Cardiac fibroblast (primary cell): ENCODE measurements at regions not wholly inside any gene's neighbourhood (a gene's known extent, or its start where the extent isn't known, plus 50 kb on each side); places are given as distances from the start of the nearest gene placed in this dataset.

Source experiments
- DNase-seq, 2 donors: peaks; one replicate each; pipeline versions ENCODE4 v3.0.0 to v3.0.0-alpha.2; 2010; ENCODE audit warnings: low read depth in 2 of 2
- H3K4me3 ChIP-seq, 2 donors: replicated peaks in 1 of 2; 1 replicate in 1 of 2; 2 replicates in 1 of 2; pipeline ENCODE4 v1.5.1; 2011; ENCODE audit warnings: low read depth in 2 of 2, low read length in 2 of 2, mild to moderate bottlenecking in 2 of 2, moderate library complexity in 1 of 2
- CTCF ChIP-seq: IDR thresholded peaks from one replicate; pipeline ENCODE4 v1.5.1; 2011; ENCODE audit warnings: low read depth, mild to moderate bottlenecking, low read length, inconsistent platforms

GRCh38 chr6:139431602-139431956, 57.1 kb upstream of the CITED2 start:
- TF ChIP-seq CTCF, result no peak
- no peak overlapping the region for H3K4me3 ChIP-seq
- no peak for DNase-seq

GRCh38 chr6:139430899-139431601, 56.6 kb upstream of the CITED2 start:
- TF ChIP-seq CTCF, result no peak
- DNase-seq, result peak in 1 of 2 donors; percentile 23
- no peak overlapping the region for H3K4me3 ChIP-seq

GRCh38 chr6:139429580-139430145, 55.2 kb upstream of the CITED2 start:
- DNase-seq, result no peak
- TF ChIP-seq CTCF, result no peak
- no peak overlapping the region for H3K4me3 ChIP-seq

DNA sequence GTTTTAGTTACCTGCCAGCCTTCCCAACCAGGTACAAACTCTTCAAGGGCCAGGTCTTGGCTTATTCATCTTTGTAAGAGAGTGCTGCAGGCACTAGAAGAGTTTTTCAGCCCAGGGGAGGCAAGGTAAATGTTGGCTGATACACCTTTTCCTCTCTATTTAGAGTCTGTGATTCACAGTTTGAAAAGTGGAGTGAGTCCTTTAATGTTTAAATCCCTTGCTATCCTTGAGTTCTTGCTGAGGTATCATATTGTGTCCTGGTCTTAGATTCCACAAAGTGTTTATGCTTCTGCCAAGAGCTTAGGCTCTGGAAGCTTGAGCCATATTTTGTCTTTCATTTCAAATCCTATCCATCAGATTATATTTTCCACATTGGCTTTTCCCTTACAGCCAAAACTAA, 52.8 kb upstream of the CITED2 start:
- no peak for TF ChIP-seq CTCF
- DNase-seq, result no peak
- H3K4me3 ChIP-seq, result no peak overlapping the region

DNA sequence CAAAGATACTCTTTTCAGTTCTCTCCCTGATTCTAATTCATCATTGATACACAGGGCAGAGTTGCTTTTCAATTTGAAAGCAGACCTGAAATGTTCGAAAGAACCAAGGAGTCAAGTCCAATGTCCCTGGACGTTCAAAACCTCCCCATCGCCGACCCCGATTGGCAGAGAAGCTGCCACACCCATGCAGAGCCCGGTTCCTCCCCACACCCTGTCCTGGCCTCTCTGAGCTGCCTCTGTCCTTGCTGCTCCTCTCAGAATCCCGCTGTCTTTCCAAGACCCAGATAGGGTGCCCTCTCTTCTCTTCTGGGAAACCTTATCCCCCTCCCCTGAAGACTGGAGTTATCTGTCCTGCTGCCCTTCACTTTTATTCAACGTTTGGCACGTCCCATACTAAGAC, 52.3 kb upstream of the CITED2 start:
- no peak for DNase-seq
- TF ChIP-seq CTCF, result no peak
- H3K4me3 ChIP-seq, result no peak overlapping the region

GRCh38 chr6:139425780-139426179, 51.3 kb upstream of the CITED2 start:
- no peak overlapping the region for H3K4me3 ChIP-seq
- DNase-seq, result peak in 1 of 2 donors; percentile 12
- TF ChIP-seq CTCF, result no peak
